ENCODE measurements at regions not wholly inside any gene's neighbourhood (a gene's known extent, or its start where the extent isn't known, plus 50 kb on each side); places are given as distances from the start of the nearest gene placed in this dataset.

DNA sequence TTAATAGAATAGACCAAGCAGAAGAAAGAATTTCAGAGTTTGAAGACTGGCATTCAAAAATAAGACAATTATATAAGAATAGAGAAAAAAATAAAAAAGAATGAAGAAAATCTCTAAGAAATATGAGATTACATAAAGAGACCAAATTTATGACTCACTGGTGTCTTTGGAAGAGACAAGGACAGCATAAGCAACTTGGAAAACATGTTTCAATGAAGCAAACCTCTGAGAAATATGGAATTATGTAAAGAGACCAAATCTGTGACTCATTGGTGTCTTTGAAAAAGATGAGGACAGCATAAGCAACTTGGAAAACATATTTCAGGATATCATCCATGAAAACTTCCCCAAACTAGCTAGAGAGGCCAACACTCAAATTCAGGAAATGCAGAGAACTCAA, 60.4 kb upstream of the LYPLAL1 start:
- Histone ChIP-seq H3K4me3 (no peak overlapping the region), H2AFZ (ENCODE audit: low read depth, low read length) (no peak overlapping the region), H3K4me1 (replicated peaks in 1 of 2; ENCODE audit: control insufficient read depth in 2 of 2, insufficient read depth in 2 of 2, low read length in 2 of 2) (no peaks in the 10 kb centered on the region), H3K36me3 (ENCODE audit: control insufficient read depth, insufficient read depth, low read length) (no peaks in the 10 kb centered on the region), H3K4me2 (ENCODE audit: insufficient read depth, low read length) (no peak overlapping the region), H3K27ac (ENCODE audit: extremely low read depth, low read depth, low read length) (no peak overlapping the region), H4K20me1 (replicated peaks; ENCODE audit: control insufficient read depth, insufficient read depth, low read length) (no peaks in the 10 kb centered on the region), H3K9me1 (ENCODE audit: control insufficient read depth, insufficient read depth, low read length) (no peaks in the 10 kb centered on the region), H3K9me3 (replicated peaks; ENCODE audit: control insufficient read depth, insufficient read depth, low read depth, low read length) (no peaks in the 10 kb centered on the region), H3K9ac (ENCODE audit: insufficient read depth in 1 of 2, low read depth in 2 of 2, low read length in 2 of 2) (no peak overlapping the region), H3K27me3 (ENCODE audit: control insufficient read depth in 2 of 2, insufficient read depth in 2 of 2, low read length in 2 of 2) (no peaks in the 10 kb centered on the region), H3K79me2 (ENCODE audit: control insufficient read depth, insufficient read depth, low read length) (no peaks in the 10 kb centered on the region)
- intact Hi-C loops (cut with micrococcal nuclease): no loop called here
- no peak for FAIRE-seq
- no TSS peak for BruUV-seq (replicated peaks)
- in situ Hi-C loops (cut with MboI): no loop called here
- ATAC-seq: no peak
- no peak for DNase-seq (ENCODE audit: extremely low read depth in 1 of 4, low spot score in 3 of 4)
- POLR2A ChIA-PET: interaction anchor here (0.9 to 1.0 kb wide), 2 partner anchors 11 to 23 kb away, joined by 3 read pairs; no protein-coding TSS in a partner anchor
- CTCF ChIA-PET (ENCODE audit: low intra/inter-chr PET ratio): no interaction called here
- TF ChIP-seq RBM15 (IDR thresholded peaks at IDR 0.05; ENCODE audit: insufficient read depth, low read length): no peak
- no peak for TF ChIP-seq SIN3A (IDR thresholded peaks at IDR 0.05; ENCODE audit: borderline replicate concordance in 2 of 2, control insufficient read depth in 1 of 2, low read depth in 2 of 2, low read length in 2 of 2)
- TF ChIP-seq, protein P1, sequence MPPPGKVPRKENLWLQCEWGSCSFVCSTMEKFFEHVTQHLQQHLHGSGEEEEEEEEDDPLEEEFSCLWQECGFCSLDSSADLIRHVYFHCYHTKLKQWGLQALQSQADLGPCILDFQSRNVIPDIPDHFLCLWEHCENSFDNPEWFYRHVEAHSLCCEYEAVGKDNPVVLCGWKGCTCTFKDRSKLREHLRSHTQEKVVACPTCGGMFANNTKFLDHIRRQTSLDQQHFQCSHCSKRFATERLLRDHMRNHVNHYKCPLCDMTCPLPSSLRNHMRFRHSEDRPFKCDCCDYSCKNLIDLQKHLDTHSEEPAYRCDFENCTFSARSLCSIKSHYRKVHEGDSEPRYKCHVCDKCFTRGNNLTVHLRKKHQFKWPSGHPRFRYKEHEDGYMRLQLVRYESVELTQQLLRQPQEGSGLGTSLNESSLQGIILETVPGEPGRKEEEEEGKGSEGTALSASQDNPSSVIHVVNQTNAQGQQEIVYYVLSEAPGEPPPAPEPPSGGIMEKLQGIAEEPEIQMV (tag; conservative IDR thresholded peaks at IDR 0.05; ENCODE audit: low read depth): no peak
- no peak for TF ChIP-seq ZNF263 (CRISPR knock-in tag; IDR thresholded peaks at IDR 0.05; ENCODE audit: borderline replicate concordance)
- no peak for TF ChIP-seq ZBTB17 (CRISPR knock-in tag; IDR thresholded peaks at IDR 0.05)
- no peak for TF ChIP-seq NFXL1 (CRISPR knock-in tag; IDR thresholded peaks at IDR 0.05)
- TF ChIP-seq ZNF253 (CRISPR knock-in tag; conservative IDR thresholded peaks at IDR 0.05): no peak
- TF ChIP-seq, protein P2, sequence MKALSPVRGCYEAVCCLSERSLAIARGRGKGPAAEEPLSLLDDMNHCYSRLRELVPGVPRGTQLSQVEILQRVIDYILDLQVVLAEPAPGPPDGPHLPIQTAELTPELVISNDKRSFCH (CRISPR knock-in tag; IDR thresholded peaks at IDR 0.05): no peak
- TF ChIP-seq, protein P2 (tag; IDR thresholded peaks at IDR 0.05): no peak
- TF ChIP-seq MEF2A (IDR thresholded peaks at IDR 0.05; ENCODE audit: control insufficient read depth, low read depth, low read length): no peak
- TF ChIP-seq, protein P3, sequence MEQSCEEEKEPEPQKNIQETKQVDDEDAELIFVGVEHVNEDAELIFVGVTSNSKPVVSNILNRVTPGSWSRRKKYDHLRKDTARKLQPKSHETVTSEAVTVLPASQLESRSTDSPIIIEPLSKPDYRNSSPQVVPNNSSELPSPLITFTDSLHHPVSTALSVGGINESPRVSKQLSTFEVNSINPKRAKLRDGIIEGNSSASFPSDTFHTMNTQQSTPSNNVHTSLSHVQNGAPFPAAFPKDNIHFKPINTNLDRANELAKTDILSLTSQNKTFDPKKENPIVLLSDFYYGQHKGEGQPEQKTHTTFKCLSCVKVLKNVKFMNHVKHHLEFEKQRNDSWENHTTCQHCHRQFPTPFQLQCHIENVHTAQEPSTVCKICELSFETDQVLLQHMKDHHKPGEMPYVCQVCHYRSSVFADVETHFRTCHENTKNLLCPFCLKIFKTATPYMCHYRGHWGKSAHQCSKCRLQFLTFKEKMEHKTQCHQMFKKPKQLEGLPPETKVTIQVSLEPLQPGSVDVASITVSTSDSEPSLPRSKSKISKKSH (CRISPR knock-in tag; IDR thresholded peaks at IDR 0.05): no peak
- TF ChIP-seq FOXK1 (CRISPR knock-in tag; IDR thresholded peaks at IDR 0.05; ENCODE audit: borderline replicate concordance): no peak
- TF ChIP-seq, protein P4, sequence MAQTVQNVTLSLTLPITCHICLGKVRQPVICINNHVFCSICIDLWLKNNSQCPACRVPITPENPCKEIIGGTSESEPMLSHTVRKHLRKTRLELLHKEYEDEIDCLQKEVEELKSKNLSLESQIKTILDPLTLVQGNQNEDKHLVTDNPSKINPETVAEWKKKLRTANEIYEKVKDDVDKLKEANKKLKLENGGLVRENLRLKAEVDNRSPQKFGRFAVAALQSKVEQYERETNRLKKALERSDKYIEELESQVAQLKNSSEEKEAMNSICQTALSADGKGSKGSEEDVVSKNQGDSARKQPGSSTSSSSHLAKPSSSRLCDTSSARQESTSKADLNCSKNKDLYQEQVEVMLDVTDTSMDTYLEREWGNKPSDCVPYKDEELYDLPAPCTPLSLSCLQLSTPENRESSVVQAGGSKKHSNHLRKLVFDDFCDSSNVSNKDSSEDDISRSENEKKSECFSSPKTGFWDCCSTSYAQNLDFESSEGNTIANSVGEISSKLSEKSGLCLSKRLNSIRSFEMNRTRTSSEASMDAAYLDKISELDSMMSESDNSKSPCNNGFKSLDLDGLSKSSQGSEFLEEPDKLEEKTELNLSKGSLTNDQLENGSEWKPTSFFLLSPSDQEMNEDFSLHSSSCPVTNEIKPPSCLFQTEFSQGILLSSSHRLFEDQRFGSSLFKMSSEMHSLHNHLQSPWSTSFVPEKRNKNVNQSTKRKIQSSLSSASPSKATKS (CRISPR knock-in tag; IDR thresholded peaks at IDR 0.05): no peak
- TF ChIP-seq, protein P5, sequence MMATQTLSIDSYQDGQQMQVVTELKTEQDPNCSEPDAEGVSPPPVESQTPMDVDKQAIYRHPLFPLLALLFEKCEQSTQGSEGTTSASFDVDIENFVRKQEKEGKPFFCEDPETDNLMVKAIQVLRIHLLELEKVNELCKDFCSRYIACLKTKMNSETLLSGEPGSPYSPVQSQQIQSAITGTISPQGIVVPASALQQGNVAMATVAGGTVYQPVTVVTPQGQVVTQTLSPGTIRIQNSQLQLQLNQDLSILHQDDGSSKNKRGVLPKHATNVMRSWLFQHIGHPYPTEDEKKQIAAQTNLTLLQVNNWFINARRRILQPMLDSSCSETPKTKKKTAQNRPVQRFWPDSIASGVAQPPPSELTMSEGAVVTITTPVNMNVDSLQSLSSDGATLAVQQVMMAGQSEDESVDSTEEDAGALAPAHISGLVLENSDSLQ (IDR thresholded peaks at IDR 0.05): no peak
